HepG2 (cell line): ENCODE measurements at regions not wholly inside any gene's neighbourhood (a gene's known extent, or its start where the extent isn't known, plus 50 kb on each side); places are given as distances from the start of the nearest gene placed in this dataset.

Experiments used
- AKNA ChIP-seq: sonication (generic); formaldehyde crosslinking; IDR thresholded peaks from 2 replicates; pipeline ENCODE4 v1.4.0; 2020; ENCODE audit warnings: missing genetic modification reagents, borderline replicate concordance
- CEBPB ChIP-seq: IDR thresholded peaks from 2 replicates; pipeline ENCODE4 v1.6.1; 2011; ENCODE audit warnings: low read depth, low read length, improper control_type of control experiment, borderline replicate concordance
- CTCF ChIP-seq: sonication (generic); formaldehyde crosslinking; IDR thresholded peaks from 2 replicates; pipeline ENCODE4 v1.5.0; 2020; ENCODE audit warnings: mild to moderate bottlenecking, missing genetic modification reagents, moderate library complexity
- MAZ ChIP-seq, 2 experiments: sonication (generic) in 1 of 2; formaldehyde crosslinking in 1 of 2; IDR thresholded peaks; 2 replicates each; pipeline versions ENCODE4 v1.5.0 to v1.6.1; 2012 to 2020; ENCODE audit warnings: low read depth in 2 of 2, mild to moderate bottlenecking in 2 of 2, borderline replicate concordance in 1 of 2, improper control_type of control experiment in 1 of 2, low read length in 1 of 2, missing genetic modification reagents in 1 of 2, moderate library complexity in 1 of 2
- POLR2AphosphoS2 ChIP-seq: IDR thresholded peaks from 2 replicates; pipeline ENCODE4 v1.6.1; 2011; ENCODE audit warnings: low read depth, low read length, improper control_type of control experiment
- SUZ12 ChIP-seq: fragments of 150-350 bp; IDR thresholded peaks from 2 replicates; pipeline ENCODE4 v1.6.1; 2014; ENCODE audit warnings: low read depth, low read length
- YY1 ChIP-seq: IDR thresholded peaks from 2 replicates; pipeline ENCODE4 v1.6.1; 2011; ENCODE audit warnings: low read length, low read depth, moderate library complexity, mild to moderate bottlenecking; ENCODE audit not compliant: insufficient read depth, insufficient replicate concordance
- ZNF331 ChIP-seq: sonication (generic); formaldehyde crosslinking; IDR thresholded peaks from 2 replicates; pipeline ENCODE4 v1.4.0; 2020; ENCODE audit warnings: missing genetic modification reagents
- ZNF766 ChIP-seq: sonication (generic); formaldehyde crosslinking; IDR thresholded peaks from 2 replicates; pipeline ENCODE4 v1.5.0; 2020; ENCODE audit warnings: missing genetic modification reagents, borderline replicate concordance
- ZNF780A ChIP-seq: sonication (generic); formaldehyde crosslinking; IDR thresholded peaks from 2 replicates; pipeline ENCODE4 v1.8.0; 2022; ENCODE audit warnings: mild to moderate bottlenecking, missing genetic modification reagents, moderate library complexity
- TF ChIP-seq, protein P1 (sequence below), 2 experiments: IDR thresholded peaks; 2 replicates each; pipeline ENCODE4 v1.6.1; 2011 to 2012; ENCODE audit warnings: low read length in 2 of 2, borderline replicate concordance in 1 of 2, low read depth in 1 of 2, mild to moderate bottlenecking in 1 of 2, moderate library complexity in 1 of 2

DNA sequence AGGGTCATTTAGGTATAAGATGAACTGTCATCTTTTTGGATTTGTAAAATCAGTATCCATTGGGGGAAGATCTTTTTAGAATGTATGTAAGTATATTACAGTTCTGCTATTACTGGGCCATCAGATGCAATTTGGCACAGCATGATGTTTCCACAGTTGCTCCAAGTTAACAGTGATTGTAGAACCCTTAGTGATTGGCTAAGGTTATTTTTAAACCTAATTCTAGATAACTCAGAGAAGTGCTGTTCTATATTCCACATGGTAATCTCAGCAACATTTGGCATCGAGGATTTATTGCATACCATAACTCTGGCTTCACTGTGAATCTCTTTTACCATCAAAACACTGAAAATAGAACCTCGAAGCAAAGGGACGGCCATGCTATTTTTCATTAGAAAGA is 215.7 kb upstream of the HAND2 start:
- no peak for TF ChIP-seq CTCF (CRISPR knock-in tag)
- TF ChIP-seq AKNA (CRISPR knock-in tag), result no peak
- TF ChIP-seq, protein P1, sequence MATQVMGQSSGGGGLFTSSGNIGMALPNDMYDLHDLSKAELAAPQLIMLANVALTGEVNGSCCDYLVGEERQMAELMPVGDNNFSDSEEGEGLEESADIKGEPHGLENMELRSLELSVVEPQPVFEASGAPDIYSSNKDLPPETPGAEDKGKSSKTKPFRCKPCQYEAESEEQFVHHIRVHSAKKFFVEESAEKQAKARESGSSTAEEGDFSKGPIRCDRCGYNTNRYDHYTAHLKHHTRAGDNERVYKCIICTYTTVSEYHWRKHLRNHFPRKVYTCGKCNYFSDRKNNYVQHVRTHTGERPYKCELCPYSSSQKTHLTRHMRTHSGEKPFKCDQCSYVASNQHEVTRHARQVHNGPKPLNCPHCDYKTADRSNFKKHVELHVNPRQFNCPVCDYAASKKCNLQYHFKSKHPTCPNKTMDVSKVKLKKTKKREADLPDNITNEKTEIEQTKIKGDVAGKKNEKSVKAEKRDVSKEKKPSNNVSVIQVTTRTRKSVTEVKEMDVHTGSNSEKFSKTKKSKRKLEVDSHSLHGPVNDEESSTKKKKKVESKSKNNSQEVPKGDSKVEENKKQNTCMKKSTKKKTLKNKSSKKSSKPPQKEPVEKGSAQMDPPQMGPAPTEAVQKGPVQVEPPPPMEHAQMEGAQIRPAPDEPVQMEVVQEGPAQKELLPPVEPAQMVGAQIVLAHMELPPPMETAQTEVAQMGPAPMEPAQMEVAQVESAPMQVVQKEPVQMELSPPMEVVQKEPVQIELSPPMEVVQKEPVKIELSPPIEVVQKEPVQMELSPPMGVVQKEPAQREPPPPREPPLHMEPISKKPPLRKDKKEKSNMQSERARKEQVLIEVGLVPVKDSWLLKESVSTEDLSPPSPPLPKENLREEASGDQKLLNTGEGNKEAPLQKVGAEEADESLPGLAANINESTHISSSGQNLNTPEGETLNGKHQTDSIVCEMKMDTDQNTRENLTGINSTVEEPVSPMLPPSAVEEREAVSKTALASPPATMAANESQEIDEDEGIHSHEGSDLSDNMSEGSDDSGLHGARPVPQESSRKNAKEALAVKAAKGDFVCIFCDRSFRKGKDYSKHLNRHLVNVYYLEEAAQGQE (IDR thresholded peaks at IDR 0.05; ENCODE audit: borderline replicate concordance in 1 of 2, low read depth in 1 of 2, low read length in 2 of 2), result no peak
- TF ChIP-seq SUZ12, result no peak
- no peak for TF ChIP-seq YY1
- no peak for TF ChIP-seq MAZ (IDR thresholded peaks at IDR 0.05; ENCODE audit: borderline replicate concordance, low read depth, low read length)
- no peak for TF ChIP-seq MAZ (CRISPR knock-in tag; IDR thresholded peaks at IDR 0.05; ENCODE audit: low read depth)
- no peak for TF ChIP-seq ZNF331
- no peak for TF ChIP-seq POLR2AphosphoS2
- no peak for TF ChIP-seq CEBPB
- TF ChIP-seq ZNF766 (CRISPR knock-in tag), result no peak
- no peak for TF ChIP-seq ZNF780A
